SU-DHL-6 (cell line): ENCODE measurements at regions not wholly inside any gene's neighbourhood (a gene's known extent, or its start where the extent isn't known, plus 50 kb on each side); places are given as distances from the start of the nearest gene placed in this dataset.

ENCODE experiments used
- H2AFZ ChIP-seq: fragments of 200-600 bp; sonication (generic); 2 replicates; pipeline ENCODE4 v1.6.1; 2014; ENCODE audit warnings: low read depth, mild to moderate bottlenecking, moderate library complexity, mixed read lengths, antibody characterized with exemption, low read length; ENCODE audit not compliant: severe bottlenecking
- H3F3A ChIP-seq: fragments of 200-600 bp; shearing (Covaris generic); 2 replicates; pipeline ENCODE4 v1.6.0; 2016; ENCODE audit warnings: antibody characterized with exemption, mild to moderate bottlenecking; ENCODE audit not compliant: insufficient read depth
- H3K27ac ChIP-seq: fragments of 200-600 bp; sonication (generic); 2 replicates; pipeline ENCODE4 v1.5.1; 2016; ENCODE audit warnings: low read depth, mild to moderate bottlenecking, low read length, moderate library complexity, mixed read lengths
- H3K27me3 ChIP-seq: fragments of 200-600 bp; sonication (generic), shearing (Covaris generic); 2 replicates; pipeline ENCODE4 v1.6.0; 2014; ENCODE audit warnings: mild to moderate bottlenecking, low read length
- H3K36me3 ChIP-seq: fragments of 200-600 bp; sonication (generic); 2 replicates; pipeline ENCODE4 v1.6.1; 2014; ENCODE audit warnings: mild to moderate bottlenecking, low read length, mixed read lengths
- H3K4me2 ChIP-seq: fragments of 300-600, 200-600 bp; shearing (Covaris generic), sonication (generic); 2 replicates; pipeline ENCODE4 v1.6.0; 2014; ENCODE audit warnings: low read length, low read depth, mild to moderate bottlenecking; ENCODE audit not compliant: poor library complexity, severe bottlenecking
- H3K4me3 ChIP-seq: fragments of 200-600 bp; sonication (generic); 2 replicates; pipeline ENCODE4 v1.5.1; 2014; ENCODE audit warnings: antibody characterized with exemption, low read length, mild to moderate bottlenecking, mixed read lengths; ENCODE audit not compliant: insufficient read depth, poor library complexity, severe bottlenecking
- H3K79me2 ChIP-seq: fragments of 200-600 bp; sonication (generic); 2 replicates; pipeline ENCODE4 v1.6.1; 2014; ENCODE audit warnings: mild to moderate bottlenecking, low read length, moderate library complexity; ENCODE audit not compliant: insufficient read depth
- H3K9ac ChIP-seq: fragments of 200-600 bp; sonication (generic); 2 replicates; pipeline ENCODE4 v1.7.0; 2014; ENCODE audit warnings: mild to moderate bottlenecking, low read length
- H3K9me2 ChIP-seq: fragments of 200-600 bp; sonication (generic); replicated peaks from 2 replicates; pipeline ENCODE4 v1.6.1; 2014; ENCODE audit warnings: low read length; ENCODE audit not compliant: insufficient read depth
- H3K9me3 ChIP-seq: fragments of 200-600 bp; sonication (generic); 2 replicates; pipeline ENCODE4 v1.6.1; 2014; ENCODE audit warnings: low read length, mixed read lengths; ENCODE audit not compliant: insufficient read depth
- H4K20me1 ChIP-seq: fragments of 200-600 bp; sonication (generic); 2 replicates; pipeline ENCODE4 v1.6.1; 2014; ENCODE audit warnings: low read depth, mild to moderate bottlenecking, antibody characterized with exemption, low read length, moderate library complexity, mixed read lengths
- EZH2phosphoT487 ChIP-seq: fragments of 200-600 bp; sonication (generic), shearing (Covaris generic); conservative IDR thresholded peaks from 2 replicates; pipeline ENCODE4 v1.6.1; 2018; ENCODE audit warnings: mild to moderate bottlenecking, antibody characterized with exemption, low read length, moderate library complexity, mixed read lengths
- TF ChIP-seq, protein P1 (sequence below): fragments of 200-600 bp; sonication (generic); IDR thresholded peaks from one replicate; pipeline ENCODE4 v1.5.1; 2017; ENCODE audit warnings: antibody characterized with exemption, mild to moderate bottlenecking, low read length, moderate library complexity; ENCODE audit not compliant: insufficient read depth, poor library complexity, severe bottlenecking

DNA sequence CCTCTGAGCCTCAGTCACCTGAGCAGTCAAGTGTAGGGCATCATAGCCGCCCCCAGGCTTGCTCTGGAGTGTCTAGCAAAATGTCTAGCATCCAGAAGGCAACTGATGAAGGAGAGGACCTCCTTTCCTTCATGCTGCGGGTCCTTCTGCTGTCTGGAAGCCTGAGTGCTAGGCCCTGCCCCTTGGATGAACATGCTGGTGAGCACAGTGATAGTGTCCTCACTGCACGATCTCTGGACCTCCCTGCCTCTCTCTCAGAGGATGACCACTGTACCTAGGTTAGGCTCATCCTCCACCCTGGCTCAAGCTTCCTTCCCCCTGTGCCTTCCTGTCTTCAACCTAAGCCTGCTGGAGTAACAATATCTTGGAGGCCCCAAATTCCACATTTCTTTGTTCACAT, 128.6 kb downstream of the TENT5C start:
- Histone ChIP-seq H3K27me3 (no peaks in the 10 kb centered on the region), H2AFZ (no peak overlapping the region), H3K4me3 (no peak overlapping the region), H3K9me3 (no peaks in the 10 kb centered on the region), H3K79me2 (no peaks in the 10 kb centered on the region), H3K9ac (no peak overlapping the region), H3K27ac (no peak overlapping the region), H3K9me2 (no peaks in the 10 kb centered on the region), H3F3A (no peaks in the 10 kb centered on the region), H3K36me3 (no peaks in the 10 kb centered on the region), H3K4me2 (no peak overlapping the region), H4K20me1 (no peaks in the 10 kb centered on the region)
- TF ChIP-seq, protein P1, sequence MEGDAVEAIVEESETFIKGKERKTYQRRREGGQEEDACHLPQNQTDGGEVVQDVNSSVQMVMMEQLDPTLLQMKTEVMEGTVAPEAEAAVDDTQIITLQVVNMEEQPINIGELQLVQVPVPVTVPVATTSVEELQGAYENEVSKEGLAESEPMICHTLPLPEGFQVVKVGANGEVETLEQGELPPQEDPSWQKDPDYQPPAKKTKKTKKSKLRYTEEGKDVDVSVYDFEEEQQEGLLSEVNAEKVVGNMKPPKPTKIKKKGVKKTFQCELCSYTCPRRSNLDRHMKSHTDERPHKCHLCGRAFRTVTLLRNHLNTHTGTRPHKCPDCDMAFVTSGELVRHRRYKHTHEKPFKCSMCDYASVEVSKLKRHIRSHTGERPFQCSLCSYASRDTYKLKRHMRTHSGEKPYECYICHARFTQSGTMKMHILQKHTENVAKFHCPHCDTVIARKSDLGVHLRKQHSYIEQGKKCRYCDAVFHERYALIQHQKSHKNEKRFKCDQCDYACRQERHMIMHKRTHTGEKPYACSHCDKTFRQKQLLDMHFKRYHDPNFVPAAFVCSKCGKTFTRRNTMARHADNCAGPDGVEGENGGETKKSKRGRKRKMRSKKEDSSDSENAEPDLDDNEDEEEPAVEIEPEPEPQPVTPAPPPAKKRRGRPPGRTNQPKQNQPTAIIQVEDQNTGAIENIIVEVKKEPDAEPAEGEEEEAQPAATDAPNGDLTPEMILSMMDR = no peak
- no peak for TF ChIP-seq EZH2phosphoT487

DNA sequence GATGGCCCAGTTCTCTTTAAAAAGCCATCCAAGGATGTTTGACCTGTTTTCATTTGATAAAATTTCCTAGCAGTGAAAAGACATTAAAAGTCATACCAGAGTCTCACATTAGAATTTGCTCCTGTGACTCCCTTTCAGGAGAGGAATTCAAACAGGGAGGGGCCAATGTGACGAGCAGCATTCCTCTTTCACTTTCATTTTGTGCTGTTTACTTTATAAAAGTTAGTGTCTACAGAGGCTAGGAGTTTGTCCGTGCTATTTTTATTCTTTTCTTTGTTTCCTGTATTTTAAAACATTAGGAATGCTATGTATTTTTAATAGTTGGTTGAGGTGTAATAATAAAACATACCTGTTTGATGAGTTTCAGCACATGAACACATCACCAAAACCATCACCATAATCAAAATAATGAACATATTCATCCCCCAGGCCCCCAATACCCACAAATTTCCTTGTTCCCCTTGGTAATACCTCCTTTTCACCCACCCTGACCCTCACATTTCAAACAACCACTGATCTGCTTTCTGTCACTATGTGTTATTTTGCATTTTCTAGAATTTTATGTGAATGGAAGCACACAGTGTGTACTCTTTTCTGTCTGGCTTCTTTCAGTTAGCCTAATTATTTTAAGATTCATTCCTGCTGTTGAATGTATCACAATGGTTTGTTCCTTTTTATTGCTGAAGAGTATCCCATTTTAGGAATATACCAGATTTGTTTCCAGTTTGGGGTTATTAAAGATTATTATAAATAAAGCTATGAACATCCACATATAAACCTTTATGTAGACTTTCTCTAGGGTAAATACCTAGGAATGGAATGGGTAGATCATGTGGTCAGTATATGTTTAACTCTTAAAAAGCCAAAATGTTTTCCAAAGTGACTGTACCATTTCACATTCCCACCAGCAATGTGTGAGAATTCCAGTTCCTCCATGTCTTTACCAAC, 129.5 kb downstream of the TENT5C start:
- Histone ChIP-seq H4K20me1 (no peaks in the 10 kb centered on the region), H3K4me3 (no peak overlapping the region), H3K9me2 (no peaks in the 10 kb centered on the region), H3K27ac (no peak overlapping the region), H3K9me3 (no peaks in the 10 kb centered on the region), H3K27me3 (no peaks in the 10 kb centered on the region), H3K4me2 (peak overlapping the region; percentile 27), H3K9ac (no peak overlapping the region), H2AFZ (no peak overlapping the region), H3K79me2 (no peaks in the 10 kb centered on the region), H3F3A (no peaks in the 10 kb centered on the region), H3K36me3 (no peaks in the 10 kb centered on the region)
- TF ChIP-seq, protein P1 = no peak
- no peak for TF ChIP-seq EZH2phosphoT487

DNA sequence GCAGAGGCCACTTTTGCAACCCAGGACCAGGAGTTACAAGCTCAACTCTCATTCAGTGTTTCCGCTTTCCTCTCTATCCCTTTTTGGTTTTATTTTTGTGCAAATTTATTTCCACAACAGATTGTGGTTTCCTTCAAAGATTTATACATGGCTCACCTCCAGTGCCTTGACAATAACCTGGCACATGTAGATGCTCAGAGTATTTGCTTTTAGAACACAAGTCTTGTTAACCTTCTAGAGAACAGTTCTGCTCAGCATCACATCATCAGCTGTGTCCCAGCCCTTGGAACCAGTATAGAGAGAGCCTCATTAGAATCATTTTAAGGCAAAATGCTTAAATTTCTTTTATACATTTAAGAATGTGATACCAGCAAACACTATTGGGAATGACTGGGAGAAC, 133.7 kb downstream of the TENT5C start:
- Histone ChIP-seq H2AFZ (no peak overlapping the region), H3K79me2 (no peaks in the 10 kb centered on the region), H3K4me2 (no peak overlapping the region), H3K9me2 (no peaks in the 10 kb centered on the region), H3K9ac (no peak overlapping the region), H3K4me3 (no peak overlapping the region), H3K9me3 (no peaks in the 10 kb centered on the region), H3F3A (no peaks in the 10 kb centered on the region), H3K27me3 (no peaks in the 10 kb centered on the region), H3K36me3 (no peaks in the 10 kb centered on the region), H3K27ac (no peak overlapping the region), H4K20me1 (no peaks in the 10 kb centered on the region)
- TF ChIP-seq, protein P1 = no peak
- no peak for TF ChIP-seq EZH2phosphoT487
